GM19238 (cell line): ENCODE measurements at regions not wholly inside any gene's neighbourhood (a gene's known extent, or its start where the extent isn't known, plus 50 kb on each side); places are given as distances from the start of the nearest gene placed in this dataset.

ENCODE experiments used
- DNase-seq: peaks from one replicate; pipeline ENCODE4 v3.0.0; 2011; ENCODE audit warnings: low spot score; ENCODE audit not compliant: insufficient read length

DNA sequence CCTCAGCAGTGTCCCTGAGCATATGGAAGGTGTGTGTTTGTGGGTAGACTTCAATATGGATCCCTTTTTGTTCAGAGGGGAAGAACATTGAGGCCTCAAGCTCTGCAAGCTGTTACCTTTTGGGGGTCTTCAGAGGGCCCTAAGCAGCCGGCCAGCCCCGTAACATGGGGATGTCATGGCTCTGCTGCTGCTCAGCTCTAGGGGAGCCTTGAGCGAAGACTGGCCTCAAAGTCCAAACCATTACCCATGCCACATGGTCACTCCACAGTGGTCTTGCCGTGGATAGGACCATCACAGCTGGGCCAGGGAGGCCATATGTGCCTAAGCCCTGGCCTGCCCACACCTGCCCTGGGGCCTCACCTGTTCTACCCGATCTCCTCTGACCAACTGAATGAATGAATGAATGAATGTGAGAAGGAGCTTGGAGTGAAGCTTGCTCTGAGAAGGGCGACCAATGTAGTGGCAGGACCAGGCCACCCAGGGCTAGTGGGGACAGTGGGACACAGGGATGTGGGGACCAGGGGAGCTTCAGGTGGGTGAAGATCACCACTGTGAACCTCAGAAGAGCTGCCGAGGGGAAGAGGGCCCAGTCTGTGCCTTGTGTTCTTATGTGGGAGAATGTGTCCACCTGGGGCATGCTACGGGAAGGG, 754.6 kb downstream of the BRD1 start:
- DNase-seq, result no peak

DNA sequence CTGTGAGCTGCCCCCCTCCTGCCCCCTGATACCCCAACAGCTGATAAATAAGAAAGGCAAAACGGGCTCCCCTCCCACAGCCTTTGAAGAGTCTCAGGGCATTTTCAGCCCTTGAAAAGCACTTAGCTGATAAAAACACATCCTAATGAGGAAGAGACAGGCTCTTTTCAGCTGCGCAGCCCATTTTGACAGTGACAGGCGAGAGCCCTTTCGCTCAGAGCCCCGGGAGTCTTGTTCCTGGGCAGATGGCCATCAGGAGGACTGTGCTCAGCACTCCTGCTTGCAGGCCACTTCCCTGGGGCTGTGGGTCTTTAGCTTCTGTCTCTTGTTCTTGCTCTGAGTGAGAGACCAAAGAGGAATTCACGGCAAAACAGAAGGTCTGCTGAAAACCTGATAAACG, 757.2 kb downstream of the BRD1 start:
- no peak for DNase-seq

- no peak for DNase-seq
Observed at GRCh38 chr22:49068861-49069500, 758.7 kb downstream of the BRD1 start.

GRCh38 chr22:49067504-49067903, 760.2 kb downstream of the BRD1 start:
- DNase-seq, result no peak

GRCh38 chr22:49066619-49067018, 761.1 kb downstream of the BRD1 start:
- DNase-seq, result no peak

- no peak for DNase-seq
Observed at GRCh38 chr22:49064836-49065235, 762.8 kb downstream of the BRD1 start.

DNA sequence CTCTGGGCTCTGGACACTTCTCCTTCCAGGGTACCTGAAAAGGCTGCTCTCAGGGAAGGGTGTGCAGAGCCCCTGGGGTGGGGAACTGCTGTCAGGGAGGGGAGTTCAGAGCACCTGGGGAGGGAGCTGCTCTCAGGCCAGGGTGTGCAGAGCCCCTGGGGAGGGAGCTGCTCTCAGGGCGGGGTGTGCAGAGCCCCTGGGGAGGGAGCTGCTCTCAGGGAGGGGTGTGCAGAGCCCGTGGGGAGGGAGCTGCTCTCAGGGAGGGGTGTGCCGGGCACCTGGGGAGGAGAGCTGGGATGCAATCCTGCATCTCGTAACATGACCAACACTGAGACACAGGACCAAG, 764.2 kb downstream of the BRD1 start:
- DNase-seq, result no peak

DNA sequence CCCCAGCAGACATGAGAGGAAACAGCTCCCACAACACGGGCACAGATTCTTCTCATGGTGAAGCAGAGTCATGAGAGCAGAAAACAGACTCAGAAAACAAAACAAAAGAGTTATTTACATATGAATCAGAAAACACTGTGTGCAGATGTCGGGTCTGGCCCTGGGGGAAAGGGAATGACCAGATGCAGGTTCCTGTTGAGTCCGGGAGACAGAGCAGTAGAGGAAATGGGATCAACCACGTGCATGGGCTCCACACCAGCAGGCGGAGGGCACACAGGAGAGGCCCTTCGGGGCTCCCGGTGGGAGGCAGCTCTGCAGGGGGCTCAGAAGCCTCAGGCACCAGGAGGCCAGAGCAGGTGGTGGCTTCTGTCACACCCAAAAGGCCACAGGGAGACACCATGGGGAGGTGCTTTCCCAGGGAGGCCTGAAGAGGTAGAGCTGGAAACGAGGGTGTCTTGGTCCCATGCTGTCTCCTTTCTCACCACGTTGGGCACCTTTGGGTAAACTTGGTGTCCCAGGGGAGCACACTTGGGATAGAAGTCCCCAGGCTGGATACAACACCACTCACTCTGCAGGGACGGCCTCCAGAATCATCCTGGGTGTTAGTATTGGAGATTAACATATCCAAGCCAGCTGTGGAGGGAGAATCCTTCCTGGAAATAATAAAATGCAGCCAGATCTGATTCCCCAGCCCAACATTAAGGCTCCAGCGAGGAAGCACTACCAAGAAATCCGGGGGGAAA, 764.7 kb downstream of the BRD1 start:
- no peak for DNase-seq

DNA sequence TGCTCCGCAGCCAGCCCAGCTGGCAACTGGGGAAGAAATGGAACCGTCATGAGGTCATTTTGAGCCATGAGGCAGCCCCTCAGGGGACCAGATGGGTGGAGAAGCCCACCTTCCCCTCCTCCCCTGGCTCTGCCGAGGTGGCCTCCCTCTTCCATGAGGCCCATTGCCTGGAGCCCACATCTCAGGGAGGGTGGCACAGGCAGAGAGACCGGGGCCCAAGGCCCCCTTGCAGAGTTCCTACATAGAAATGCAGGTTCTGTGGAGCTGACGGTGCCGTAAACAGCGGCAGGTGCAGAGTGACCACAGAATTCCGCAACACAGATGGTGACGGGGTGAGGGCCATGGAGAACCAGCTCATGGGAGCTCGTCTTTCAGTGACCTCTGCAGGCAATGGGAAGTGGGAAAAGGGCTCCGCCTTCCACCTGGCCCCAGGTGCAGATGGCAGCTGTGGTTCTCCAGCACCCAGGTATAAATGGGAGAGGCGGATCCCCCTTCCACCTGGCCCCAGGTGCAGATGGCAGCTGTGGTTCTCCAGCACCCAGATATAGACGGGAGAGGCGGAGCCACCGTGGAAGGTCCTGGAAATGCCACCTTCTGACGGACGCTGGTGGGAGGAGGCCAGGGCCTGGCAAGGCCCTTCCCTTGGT, 765.4 kb downstream of the BRD1 start:
- no peak for DNase-seq

DNA sequence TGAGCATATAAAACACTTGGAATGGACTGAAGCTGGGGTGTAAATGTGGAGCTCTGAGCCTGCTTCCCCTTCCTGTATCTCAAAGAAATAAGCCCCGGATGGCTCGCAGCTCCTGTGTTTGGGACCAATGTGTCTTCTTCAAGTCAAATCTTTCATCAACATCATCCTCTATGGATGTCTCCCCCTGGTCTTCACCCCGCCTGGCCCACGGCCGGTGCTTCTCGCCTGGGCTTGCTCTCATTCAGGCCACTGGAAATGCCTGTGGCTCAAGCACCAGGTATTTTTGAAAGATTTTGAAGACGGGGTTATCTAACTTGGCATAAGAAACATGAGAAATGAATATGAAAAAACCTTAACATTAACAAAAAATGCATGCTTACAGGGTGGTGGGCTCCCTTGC, 769.8 kb downstream of the BRD1 start:
- no peak for DNase-seq

- no peak for DNase-seq
Observed at GRCh38 chr22:49056301-49056700, 771.4 kb downstream of the BRD1 start.

GRCh38 chr22:49055406-49055805, 772.3 kb downstream of the BRD1 start:
- DNase-seq, result no peak

DNA sequence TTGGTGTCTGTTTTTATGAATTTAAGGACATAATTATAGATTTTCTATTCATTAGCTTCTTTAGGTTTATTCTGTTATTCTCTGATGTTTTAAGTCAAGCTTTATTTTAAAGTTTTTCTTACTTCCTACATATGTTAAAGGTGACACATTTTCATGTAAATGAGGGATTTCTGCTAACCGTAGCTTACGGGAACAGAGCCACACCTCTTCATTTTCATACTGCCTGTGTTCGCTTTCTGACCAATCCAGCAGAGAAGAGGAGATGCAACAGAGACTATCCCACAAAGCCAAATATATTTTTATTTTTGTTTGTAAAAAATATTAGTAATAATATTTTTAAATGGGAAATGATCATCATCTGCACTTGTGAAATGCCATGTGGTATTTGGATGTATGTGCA, 774.1 kb downstream of the BRD1 start:
- no peak for DNase-seq

GRCh38 chr22:49052560-49052959, 775.1 kb downstream of the BRD1 start:
- DNase-seq, result no peak

DNA sequence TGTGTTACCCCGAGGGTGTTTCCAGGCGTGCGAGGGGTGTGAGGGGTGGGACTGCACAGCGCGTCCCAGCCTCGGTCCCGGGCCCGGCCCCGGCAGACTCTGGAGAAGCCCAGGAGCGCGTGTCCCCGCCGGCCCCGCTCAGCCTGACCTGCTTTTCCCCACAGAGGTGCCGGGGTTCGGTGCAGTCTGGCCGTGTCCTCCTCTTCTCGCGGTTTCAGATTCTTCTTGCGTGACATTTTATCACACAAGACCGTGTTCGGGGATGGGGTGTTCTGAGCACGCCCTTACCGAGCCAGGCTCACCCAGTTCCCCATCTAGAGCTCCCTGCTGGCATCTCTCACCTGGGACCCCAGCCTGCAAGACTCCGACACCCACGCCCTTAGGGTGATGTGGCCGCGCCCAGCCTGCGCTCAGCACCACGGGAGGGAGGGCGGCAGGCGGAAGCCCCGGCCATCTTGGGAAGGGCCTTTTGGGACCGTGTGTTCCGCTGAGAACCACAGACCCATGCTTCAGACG, 775.6 kb downstream of the BRD1 start:
- DNase-seq, result no peak

DNA sequence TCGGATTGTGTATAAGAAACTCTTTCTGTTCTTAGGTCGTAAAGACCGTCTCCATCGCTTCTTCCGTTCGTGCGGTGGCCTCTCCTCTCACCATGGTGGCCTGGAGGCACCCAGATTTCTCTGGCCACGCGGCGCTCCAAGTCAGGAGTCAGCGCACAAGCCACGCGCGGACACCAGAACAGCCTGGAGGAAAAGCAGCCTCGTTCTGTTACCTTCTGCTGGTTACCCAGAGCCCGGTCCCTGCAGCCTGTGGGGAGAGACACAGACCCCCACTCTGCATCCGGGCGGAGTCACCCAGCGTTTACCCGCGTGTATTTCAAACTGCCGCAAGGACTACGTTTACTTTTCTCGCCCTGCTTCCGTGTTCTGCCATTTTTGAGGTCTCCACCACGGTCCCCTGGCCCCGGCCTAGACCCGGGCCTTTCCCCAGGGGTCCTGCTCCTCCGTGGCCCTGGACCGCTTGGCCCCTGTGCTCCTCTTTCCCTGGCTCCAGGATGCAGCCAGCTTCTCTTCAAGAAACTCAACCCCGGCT, 776.1 kb downstream of the BRD1 start:
- DNase-seq, result no peak

DNA sequence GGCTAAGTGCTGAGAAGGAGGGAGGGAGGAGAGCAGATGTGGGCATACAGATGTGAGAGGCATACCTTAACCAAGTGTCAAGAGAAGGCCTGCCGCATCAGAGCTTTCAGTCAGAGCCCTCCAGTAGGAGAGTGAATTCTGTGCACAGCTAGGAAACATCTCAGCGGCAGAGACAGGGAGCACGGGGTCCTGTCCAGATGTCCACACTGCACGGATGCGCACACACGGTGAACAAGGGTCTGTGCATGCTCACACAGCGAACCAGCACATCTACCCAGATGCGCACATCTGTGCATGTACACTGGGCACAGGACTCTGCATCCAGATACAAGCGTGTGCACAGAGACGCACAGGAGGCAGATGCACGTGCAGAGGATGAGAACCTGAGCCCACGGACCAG, 778.0 kb downstream of the BRD1 start:
- DNase-seq, result no peak

- DNase-seq, result no peak
Observed at GRCh38 chr22:49048591-49048990, 779.1 kb downstream of the BRD1 start.

- DNase-seq, result no peak
Observed at GRCh38 chr22:49047447-49047846, 780.2 kb downstream of the BRD1 start.

GRCh38 chr22:49046546-49047361, 780.9 kb downstream of the BRD1 start:
- DNase-seq, result peak; percentile 31

DNA sequence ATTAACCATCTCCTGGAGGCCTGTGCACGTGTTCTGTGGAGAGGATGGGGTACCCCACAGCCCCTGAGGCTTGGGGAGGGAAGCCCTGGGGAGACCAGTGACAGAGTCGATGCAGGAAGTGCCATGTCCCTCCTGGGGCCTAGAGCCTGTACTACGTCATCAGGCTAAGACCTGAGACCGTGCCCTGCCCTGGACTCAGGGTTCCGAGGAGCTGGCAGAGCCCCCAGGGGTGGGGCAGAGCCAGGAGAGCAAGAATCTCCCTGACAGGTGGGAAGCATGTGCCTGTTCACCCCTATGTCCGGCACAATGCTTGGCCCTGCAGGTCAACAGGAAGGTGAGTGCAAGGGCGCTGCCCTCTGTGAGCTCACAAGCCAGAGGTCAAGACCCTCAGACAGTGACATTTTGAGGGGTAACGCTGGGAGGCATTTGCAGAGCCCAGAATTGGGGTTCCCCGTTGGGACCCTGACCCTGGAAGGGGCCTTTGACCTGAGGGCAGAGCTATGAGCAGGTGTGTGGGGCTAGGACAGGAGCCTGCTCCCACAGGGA, 781.6 kb downstream of the BRD1 start:
- no peak for DNase-seq
